Heart left ventricle (tissue), 13 donors: ENCODE measurements at regions not wholly inside any gene's neighbourhood (a gene's known extent, or its start where the extent isn't known, plus 50 kb on each side); places are given as distances from the start of the nearest gene placed in this dataset.

Source experiments
- CTCF ChIP-seq, 12 donors: fragments of 200-600 bp; sonication (generic) in 4 of 12; IDR thresholded peaks; one replicate each; pipeline versions ENCODE4 v1.5.0 to v1.8.0; 2018 to 2022; ENCODE audit warnings: antibody characterized with exemption in 12 of 12, mild to moderate bottlenecking in 5 of 12
- POLR2A ChIP-seq, 2 donors: fragments of 450-650 bp; IDR thresholded peaks; one replicate each; pipeline ENCODE4 v1.6.1; 2017; ENCODE audit warnings: antibody characterized with exemption in 2 of 2, mild to moderate bottlenecking in 2 of 2, moderate library complexity in 2 of 2
- donor health status: ischemic (EF 13 %, LVEDD 7.1; RV severe dilation, severe dysfunction).
- donor health status: DM: no; HTN: yes; CAD: no.
- donor health status: DM: no; HTN: no; CAD: no.
- donor health status: ischemic (EF 25% LVEDD 6.9; RV normal size, moderate dysfunction).
- donor health status: ischemic (EF 25% LVEDD 5.7; RV mildly dilated, moderate dysfunction).
- donor health status: ischemic (EF 35%, LVEDD 5.7; RV mildly dilated, moderate dysfunction).
- donor health status: nonischemic (EF 11% LVEDD 7.7; RV severe dilation, severe dysfunction).
- donor health status: DM: yes; HTN: yes; CAD: no.
- donor health status: PGD.
- donor health status: ischemic (EF 29% LVEDD 5.4; RV normal size, mild dysfunction).
- donor health status: nonischemic (EF 23%, LVEDD 6.1; RV moderate dilation, normal function).

- TF ChIP-seq CTCF (IDR thresholded peaks at IDR 0.05) (no peak), POLR2A (IDR thresholded peaks at IDR 0.05) (no peak)
Observed at GRCh38 chr12:107518868-107519267, 166.7 kb upstream of the PWP1 start.
